Stimulated activated CD4-positive, alpha-beta T cell treated with anti-CD3 and anti-CD28 coated beads, Interleukin-12 subunit alpha, Interleukin-12 subunit beta, amount 100 ng/mL, for 48 hours (primary cell): ENCODE measurements at regions not wholly inside any gene's neighbourhood (a gene's known extent, or its start where the extent isn't known, plus 50 kb on each side); places are given as distances from the start of the nearest gene placed in this dataset.
A peak's percentile ranks its signal among the peaks of the same experiment; 100 is the strongest.
"Not testable (repeated sequence)": the region's sequence is repeated elsewhere in the genome, so short reads cannot be mapped to it uniquely, and the experiment has no call there.

Experiments used
- DNase-seq, 3 donors: peaks; one replicate each; pipeline ENCODE4 v3.0.0-alpha.2; 2020; ENCODE audit warnings: low read depth in 2 of 3, low spot score in 1 of 3

DNA sequence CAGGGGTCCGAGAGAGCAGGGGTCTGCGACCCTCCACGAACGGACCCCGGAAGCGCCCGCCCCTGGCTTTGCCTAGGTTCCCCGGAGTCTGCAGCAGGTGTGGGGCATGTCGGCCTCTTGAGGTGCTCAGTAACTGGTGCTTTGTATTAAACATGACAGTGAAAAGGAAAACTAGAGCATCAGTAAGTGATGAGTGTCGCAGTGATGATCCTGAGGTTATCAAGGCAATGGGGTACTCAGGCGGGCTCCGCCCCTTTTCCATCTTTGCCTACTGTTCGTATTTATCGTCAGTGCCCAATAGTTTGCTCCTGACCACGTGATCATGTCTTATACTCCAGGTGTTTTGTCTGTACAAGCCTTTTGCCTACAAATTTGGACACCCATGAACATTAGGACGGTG lies 262.4 kb downstream of the ZNF37A start:
- not testable (repeated sequence) for DNase-seq

- not testable (repeated sequence) for DNase-seq
Observed at GRCh38 chr10:38362514-38362913, 268.4 kb downstream of the ZNF37A start.

DNA sequence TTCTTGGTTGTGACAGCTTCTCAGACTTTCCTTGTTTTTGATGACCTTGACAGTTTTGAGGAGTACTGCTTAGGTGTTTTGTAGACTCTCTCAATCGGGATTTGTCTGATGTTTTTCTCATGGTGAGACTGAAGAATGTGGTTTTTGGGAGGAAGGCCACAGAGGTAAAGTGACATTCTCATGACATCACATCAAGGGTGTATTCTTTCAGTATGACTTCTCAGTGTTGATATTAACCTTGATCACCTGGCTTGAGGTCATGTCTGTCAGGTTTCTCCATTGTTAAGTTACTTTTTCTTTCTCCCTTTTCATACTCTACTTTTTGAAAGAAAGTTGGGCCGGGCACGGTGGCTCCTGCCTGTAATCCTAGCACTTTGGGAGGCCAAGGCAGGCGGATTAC lies 269.9 kb downstream of the ZNF37A start:
- DNase-seq, result not testable (repeated sequence)

GRCh38 chr10:38365917-38366316 lies 271.8 kb downstream of the ZNF37A start:
- not testable (repeated sequence) for DNase-seq

DNA sequence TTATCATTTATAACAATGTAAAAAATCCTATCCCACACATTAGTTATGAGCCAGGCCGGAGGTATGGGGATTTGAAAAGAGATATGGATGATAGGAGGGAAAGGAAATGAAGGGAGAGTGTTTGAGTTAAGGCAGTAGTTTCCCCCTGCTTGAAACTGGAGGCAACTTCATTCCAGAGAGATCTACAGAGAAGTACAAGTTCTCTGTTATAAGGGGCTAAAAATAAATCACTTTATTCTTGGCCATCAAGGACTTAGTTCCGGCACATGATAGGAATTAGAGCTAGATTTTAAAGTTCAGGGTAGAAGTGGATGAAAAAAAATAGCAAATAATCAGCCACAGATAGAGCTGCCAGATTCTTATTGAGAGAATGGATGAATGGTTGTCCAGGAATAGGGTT lies 289.7 kb downstream of the ZNF37A start:
- DNase-seq, result not testable (repeated sequence)

- not testable (repeated sequence) for DNase-seq
Observed at GRCh38 chr10:38386869-38387268, 292.7 kb downstream of the ZNF37A start.

- peak in 2 of 3 donors; percentile 7 to 20 for DNase-seq
Observed at GRCh38 chr10:38390725-38391124, 296.6 kb downstream of the ZNF37A start.

- DNase-seq, result not testable (repeated sequence)
Observed at GRCh38 chr10:38395465-38395864, 301.3 kb downstream of the ZNF37A start.

DNA sequence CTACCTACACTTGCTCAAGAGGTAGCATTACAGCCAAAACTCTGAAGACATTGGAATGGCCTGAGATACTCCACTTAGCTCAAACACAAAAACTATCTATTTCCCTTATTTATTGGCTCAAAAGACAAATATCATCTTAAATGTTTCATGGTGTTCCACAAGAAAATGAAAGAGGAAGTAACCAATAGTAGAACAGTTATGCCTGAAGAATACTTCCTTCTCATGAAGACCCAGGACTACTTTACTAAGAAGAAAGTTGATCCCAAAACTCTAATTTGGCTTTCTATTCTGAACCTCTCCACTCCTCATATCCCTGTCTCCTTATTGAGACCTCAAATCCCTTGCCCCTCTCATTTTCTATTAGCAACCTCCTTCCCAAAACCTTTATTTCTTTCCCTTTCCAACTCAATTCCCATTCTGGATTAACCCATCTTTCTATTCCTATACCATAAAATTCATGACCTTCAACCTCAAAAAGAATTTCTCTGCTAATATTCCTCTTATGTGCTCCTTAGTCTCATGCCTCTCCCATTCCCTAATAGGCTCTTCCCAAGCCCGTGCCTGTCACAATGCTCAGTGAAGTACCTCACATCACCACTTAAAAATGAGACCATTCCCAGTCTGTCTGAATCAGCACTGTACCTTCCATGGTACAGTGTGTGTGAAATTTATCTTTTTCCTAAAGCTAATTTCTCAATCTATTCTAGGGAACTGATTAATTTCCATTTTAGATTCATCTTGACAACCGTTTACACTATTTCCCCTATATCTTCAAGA lies 302.2 kb downstream of the ZNF37A start:
- DNase-seq, result not testable (repeated sequence)

DNA sequence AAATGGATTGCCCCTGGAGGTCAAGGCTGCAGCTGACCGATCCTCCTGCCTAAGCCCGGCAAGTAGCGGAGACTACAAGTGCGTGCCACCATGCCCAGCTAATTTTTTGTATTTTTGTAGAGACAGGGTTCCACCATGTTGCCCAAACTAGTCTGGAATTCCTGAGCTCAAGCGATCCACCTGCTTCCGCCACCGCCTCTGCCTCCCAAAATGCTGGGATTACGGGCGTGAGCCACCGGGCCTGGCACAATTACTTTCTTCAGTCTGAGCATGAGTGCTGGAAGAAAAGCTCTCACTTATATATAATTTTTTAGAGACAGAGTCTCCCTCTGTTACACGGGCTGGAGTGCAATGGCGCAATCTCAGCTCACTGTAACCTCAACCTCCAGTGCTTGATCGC lies 307.4 kb downstream of the ZNF37A start:
- DNase-seq, result not testable (repeated sequence)

DNA sequence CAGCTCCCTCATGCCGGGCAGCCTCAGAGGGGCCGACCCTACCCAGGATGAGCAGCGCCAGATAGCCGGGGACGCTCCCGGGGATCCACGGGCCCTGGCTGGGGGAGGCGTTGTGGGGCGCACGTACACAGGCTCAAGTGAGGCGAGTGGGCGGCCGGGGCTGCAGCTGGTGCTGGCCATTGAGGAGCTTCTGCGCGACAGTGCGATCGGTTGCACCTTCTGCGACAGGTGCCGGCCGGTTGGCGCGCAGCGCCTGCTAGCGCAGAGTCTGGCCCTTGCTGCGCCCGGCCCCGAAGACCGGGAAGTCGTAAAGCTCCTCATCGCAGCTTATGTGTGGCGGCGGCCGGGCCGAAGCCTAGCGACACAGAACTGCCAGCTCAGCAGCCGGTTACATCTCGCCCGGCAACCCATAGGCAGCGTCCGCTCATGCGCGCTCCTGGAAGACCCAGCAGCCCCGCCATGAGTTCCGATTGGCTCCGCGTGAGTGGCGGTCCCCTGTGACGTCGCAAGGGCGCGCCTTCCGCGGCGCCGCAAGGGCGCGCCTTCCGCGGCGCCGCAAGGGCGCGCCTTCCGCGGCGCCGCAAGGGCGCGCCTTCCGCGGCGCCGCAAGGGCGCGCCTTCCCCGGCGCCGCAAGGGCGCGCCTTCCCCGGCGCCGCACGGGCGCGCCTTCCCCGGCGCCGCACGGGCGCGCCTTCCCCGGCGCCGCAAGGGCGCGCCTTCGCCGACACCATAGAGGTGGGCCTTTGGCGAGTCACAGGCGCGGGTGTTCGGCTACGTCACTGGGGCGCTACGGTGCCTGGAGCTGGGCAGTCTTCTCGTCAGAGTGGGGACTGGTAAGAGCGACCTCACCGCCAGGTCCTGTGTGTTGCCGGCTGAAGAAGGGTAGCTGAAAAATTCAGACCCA lies 308.6 kb downstream of the ZNF37A start:
- peak; percentile 73 to 89 (median 84) for DNase-seq

GRCh38 chr10:38403347-38404117 lies 309.4 kb downstream of the ZNF37A start:
- DNase-seq, result not testable (repeated sequence)

DNA sequence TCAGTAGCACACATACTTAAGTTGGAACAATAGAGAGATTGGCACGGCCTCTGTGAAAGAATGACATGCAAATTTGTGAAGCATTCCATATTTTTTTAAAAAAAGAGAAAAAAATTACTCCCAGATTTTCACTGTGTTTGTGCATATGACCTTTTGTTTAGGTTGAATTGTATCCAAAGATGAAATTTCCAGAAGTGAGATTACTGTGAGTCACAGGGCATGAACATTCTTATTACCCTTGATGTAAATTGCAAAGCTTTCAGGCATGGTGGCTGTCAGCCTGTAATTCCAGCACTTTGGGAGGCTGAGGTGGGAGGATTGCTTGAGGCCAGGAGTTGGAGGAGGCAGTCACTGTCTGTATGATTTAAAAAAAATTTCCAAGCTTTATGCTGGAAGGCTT lies 329.5 kb downstream of the ZNF37A start:
- not testable (repeated sequence) for DNase-seq

DNA sequence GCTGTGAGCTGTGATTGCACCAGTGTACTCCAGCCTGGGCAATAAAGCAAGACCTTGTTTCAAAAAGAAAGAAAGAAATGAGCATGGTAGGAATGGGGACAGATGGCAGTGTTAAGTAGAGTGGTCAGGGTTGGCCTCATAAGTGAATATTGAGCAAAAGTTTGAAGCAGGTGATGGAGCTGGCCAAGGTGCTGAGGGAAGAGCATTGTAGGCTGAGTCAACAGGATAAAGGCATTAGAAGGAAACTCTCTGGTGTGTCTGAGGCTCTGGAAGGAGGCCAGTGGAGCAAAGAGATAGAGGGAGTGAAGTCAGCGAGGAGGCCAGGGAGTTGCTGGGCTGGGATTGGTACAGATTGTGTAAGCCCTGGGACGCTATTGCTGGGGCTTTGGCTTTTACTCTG lies 336.1 kb downstream of the ZNF37A start:
- not testable (repeated sequence) for DNase-seq

GRCh38 chr10:38437359-38437758 lies 343.2 kb downstream of the ZNF37A start:
- DNase-seq, result not testable (repeated sequence)

GRCh38 chr10:38448614-38449355 lies 354.6 kb downstream of the ZNF37A start:
- DNase-seq, result not testable (repeated sequence)

DNA sequence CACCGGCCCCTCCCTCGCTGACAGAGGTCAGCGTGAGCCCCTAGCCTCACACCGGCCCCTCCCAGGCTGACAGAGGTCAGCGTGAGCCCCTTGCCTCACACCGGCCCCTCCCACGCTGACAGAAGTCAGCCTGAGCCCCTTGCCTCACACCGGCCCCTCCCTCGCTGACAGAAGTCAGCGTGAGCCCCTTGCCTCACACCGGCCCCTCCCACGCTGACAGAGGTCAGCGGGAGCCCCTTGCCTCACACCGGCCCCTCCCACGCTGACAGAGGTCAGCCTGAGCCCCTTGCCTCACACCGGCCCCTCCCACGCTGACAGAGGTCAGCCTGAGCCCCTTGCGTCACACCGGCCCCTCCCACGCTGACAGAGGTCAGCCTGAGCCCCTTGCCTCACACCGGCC lies 355.5 kb downstream of the ZNF37A start:
- not testable (repeated sequence) for DNase-seq

DNA sequence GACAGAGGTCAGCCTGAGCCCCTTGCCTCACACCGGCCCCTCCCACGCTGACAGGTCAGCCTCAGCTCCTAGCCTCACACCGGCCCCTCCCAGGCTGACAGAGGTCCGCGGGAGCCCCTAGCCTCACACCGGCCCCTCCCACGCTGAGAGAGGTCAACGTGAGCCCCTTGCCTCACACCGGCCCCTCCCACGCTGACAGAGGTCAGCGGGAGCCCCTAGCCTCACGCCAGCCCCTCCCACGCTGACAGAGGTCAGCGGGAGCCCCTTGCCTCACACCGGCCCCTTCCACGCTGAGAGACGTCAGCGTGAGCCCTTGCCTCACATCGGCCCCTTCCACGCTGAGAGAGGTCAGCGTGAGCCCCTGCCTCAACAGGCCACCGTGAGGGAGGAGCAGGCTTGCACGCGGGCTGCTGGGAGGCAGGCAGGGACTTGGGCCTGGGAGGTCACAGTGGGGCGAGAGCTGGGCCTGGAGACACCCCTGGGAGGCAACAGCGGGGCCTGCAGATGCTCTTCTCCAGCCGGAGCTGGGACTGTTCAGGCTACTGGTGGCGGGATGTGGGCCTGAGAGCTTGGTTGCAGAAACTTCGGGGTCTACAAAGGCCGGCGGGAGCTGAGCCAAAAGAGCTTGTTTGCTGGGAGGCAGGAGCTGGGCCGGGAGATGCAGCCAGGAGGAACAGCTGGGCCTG lies 356.4 kb downstream of the ZNF37A start:
- not testable (repeated sequence) for DNase-seq

GRCh38 chr10:38451306-38451967 lies 357.3 kb downstream of the ZNF37A start:
- DNase-seq, result not testable (repeated sequence)
